Loucy (cell line): ENCODE measurements at regions not wholly inside any gene's neighbourhood (a gene's known extent, or its start where the extent isn't known, plus 50 kb on each side); places are given as distances from the start of the nearest gene placed in this dataset.
A peak's percentile ranks its signal among the peaks of the same experiment; 100 is the strongest.

Experiments used
- H2AFZ ChIP-seq: fragments of 200-600 bp; sonication (generic); 2 replicates; pipeline ENCODE4 v1.6.0; 2016; ENCODE audit warnings: antibody characterized with exemption, mild to moderate bottlenecking, low read length, moderate library complexity
- H3F3A ChIP-seq: fragments of 200-600 bp; 2 replicates; pipeline ENCODE4 v1.6.0; 2016; ENCODE audit warnings: antibody characterized with exemption, low read depth, mild to moderate bottlenecking
- H3K27me3 ChIP-seq: fragments of 200-600 bp; sonication (generic); 2 replicates; pipeline ENCODE4 v1.6.1; 2014; ENCODE audit warnings: low read length, mild to moderate bottlenecking; ENCODE audit not compliant: insufficient read depth, poor library complexity, severe bottlenecking
- H3K36me3 ChIP-seq: fragments of 200-600 bp; sonication (generic); 2 replicates; pipeline ENCODE4 v1.6.1; 2016; ENCODE audit warnings: low read length; ENCODE audit not compliant: insufficient read depth
- H3K4me1 ChIP-seq: fragments of 200-600 bp; sonication (generic); 2 replicates; pipeline ENCODE4 v1.5.1; 2014; ENCODE audit warnings: low read length, mild to moderate bottlenecking; ENCODE audit not compliant: insufficient read depth, poor library complexity, severe bottlenecking
- H3K4me2 ChIP-seq: fragments of 200-600 bp; sonication (generic); 2 replicates; pipeline ENCODE4 v1.6.0; 2014; ENCODE audit warnings: antibody characterized with exemption, low read length, low read depth, mild to moderate bottlenecking; ENCODE audit not compliant: poor library complexity, severe bottlenecking
- H3K4me3 ChIP-seq: fragments of 200-600 bp; sonication (generic); 2 replicates; pipeline ENCODE4 v1.5.1; 2014; ENCODE audit warnings: low read length, mild to moderate bottlenecking, mixed read lengths; ENCODE audit not compliant: poor library complexity, severe bottlenecking
- H3K79me2 ChIP-seq: fragments of 200-600 bp; sonication (generic); 2 replicates; pipeline ENCODE4 v1.6.1; 2014; ENCODE audit warnings: low read length; ENCODE audit not compliant: insufficient read depth
- H3K9ac ChIP-seq: fragments of 200-600 bp; sonication (generic); 2 replicates; pipeline ENCODE4 v1.6.0; 2014; ENCODE audit warnings: mild to moderate bottlenecking, low read depth, low read length, moderate library complexity; ENCODE audit not compliant: poor library complexity, severe bottlenecking
- H3K9me2 ChIP-seq: fragments of 200-600 bp; sonication (generic); replicated peaks from 2 replicates; pipeline ENCODE4 v1.6.1; 2016; ENCODE audit warnings: low read depth, low read length, mixed read lengths
- H3K9me3 ChIP-seq: fragments of 200-600 bp; sonication (generic); 2 replicates; pipeline ENCODE4 v1.6.1; 2014; ENCODE audit warnings: mild to moderate bottlenecking, antibody characterized with exemption, low read length, low read depth; ENCODE audit not compliant: insufficient read depth
- H4K20me1 ChIP-seq: fragments of 200-600 bp; sonication (generic); 2 replicates; pipeline ENCODE4 v1.6.0; 2014; ENCODE audit warnings: antibody characterized with exemption, low read length, mild to moderate bottlenecking; ENCODE audit not compliant: insufficient read depth, poor library complexity, severe bottlenecking
- EZH2phosphoT487 ChIP-seq: fragments of 200-600 bp; IDR thresholded peaks from 2 replicates; pipeline ENCODE4 v1.6.1; 2018; ENCODE audit warnings: antibody characterized with exemption, mild to moderate bottlenecking, moderate library complexity, borderline replicate concordance
- TF ChIP-seq, protein P1 (sequence below): fragments of 200-600 bp; sonication (generic); conservative IDR thresholded peaks from 2 replicates; pipeline ENCODE4 v1.5.1; 2014; ENCODE audit warnings: mild to moderate bottlenecking, antibody characterized with exemption, low read length

- H4K20me1 ChIP-seq, result no peaks in the 10 kb centered on the region
Measured at GRCh38 chrX:35699642-35700041, 98.5 kb upstream of the MAGEB16 start.

DNA sequence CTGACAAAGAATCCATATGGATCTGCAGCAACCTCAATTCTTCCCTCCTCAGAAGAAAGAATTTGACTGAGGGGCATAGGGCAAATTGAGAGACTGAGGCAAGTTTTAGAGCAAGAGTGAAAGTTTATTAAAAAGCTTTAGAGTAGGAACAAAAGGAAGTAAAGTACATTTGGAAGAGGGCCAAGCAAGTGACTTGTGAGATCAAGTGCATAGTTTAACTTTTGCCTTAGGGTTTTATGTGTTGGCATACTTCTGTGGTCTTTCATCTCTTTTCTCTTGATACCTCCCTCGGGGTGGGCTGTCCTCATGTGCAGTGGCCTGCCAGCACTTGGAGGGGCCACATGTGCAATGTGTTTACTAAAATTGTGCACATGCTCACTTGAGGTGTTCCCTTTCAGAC, 98.0 kb upstream of the MAGEB16 start:
- no peaks in the 10 kb centered on the region for H3K4me1 ChIP-seq
- H3K4me2 ChIP-seq, result no peak overlapping the region
- no peaks in the 10 kb centered on the region for H3F3A ChIP-seq
- H3K36me3 ChIP-seq, result no peaks in the 10 kb centered on the region
- H3K9me2 ChIP-seq, result no peaks in the 10 kb centered on the region
- no peak overlapping the region for H3K9ac ChIP-seq
- no peaks in the 10 kb centered on the region for H3K27me3 ChIP-seq
- no peak overlapping the region for H3K4me3 ChIP-seq
- peak overlapping the region; percentile 52; the same call in 1 of the 2 replicates for H2AFZ ChIP-seq
- H3K79me2 ChIP-seq, result no peaks in the 10 kb centered on the region
- H4K20me1 ChIP-seq, result no peaks in the 10 kb centered on the region
- H3K9me3 ChIP-seq, result no peaks in the 10 kb centered on the region
- no peak for TF ChIP-seq EZH2phosphoT487
- TF ChIP-seq, protein P1, sequence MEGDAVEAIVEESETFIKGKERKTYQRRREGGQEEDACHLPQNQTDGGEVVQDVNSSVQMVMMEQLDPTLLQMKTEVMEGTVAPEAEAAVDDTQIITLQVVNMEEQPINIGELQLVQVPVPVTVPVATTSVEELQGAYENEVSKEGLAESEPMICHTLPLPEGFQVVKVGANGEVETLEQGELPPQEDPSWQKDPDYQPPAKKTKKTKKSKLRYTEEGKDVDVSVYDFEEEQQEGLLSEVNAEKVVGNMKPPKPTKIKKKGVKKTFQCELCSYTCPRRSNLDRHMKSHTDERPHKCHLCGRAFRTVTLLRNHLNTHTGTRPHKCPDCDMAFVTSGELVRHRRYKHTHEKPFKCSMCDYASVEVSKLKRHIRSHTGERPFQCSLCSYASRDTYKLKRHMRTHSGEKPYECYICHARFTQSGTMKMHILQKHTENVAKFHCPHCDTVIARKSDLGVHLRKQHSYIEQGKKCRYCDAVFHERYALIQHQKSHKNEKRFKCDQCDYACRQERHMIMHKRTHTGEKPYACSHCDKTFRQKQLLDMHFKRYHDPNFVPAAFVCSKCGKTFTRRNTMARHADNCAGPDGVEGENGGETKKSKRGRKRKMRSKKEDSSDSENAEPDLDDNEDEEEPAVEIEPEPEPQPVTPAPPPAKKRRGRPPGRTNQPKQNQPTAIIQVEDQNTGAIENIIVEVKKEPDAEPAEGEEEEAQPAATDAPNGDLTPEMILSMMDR, result no peak

More at GRCh38 chrX:35699642-35700041, 98.5 kb upstream of the MAGEB16 start:
- Histone ChIP-seq H3F3A (no peaks in the 10 kb centered on the region), H3K4me2 (no peak overlapping the region), H3K4me1 (no peaks in the 10 kb centered on the region), H2AFZ (peak overlapping the region; percentile 52; the same call in 1 of the 2 replicates), H3K36me3 (no peaks in the 10 kb centered on the region), H3K79me2 (no peaks in the 10 kb centered on the region), H3K9ac (no peak overlapping the region), H3K9me2 (no peaks in the 10 kb centered on the region), H3K9me3 (no peaks in the 10 kb centered on the region), H3K4me3 (no peak overlapping the region), H3K27me3 (no peaks in the 10 kb centered on the region)
- no peak for TF ChIP-seq EZH2phosphoT487
- TF ChIP-seq, protein P1, result no peak

- H3K9me3 ChIP-seq, result no peaks in the 10 kb centered on the region
- H3K4me1 ChIP-seq, result no peaks in the 10 kb centered on the region
- H4K20me1 ChIP-seq, result no peaks in the 10 kb centered on the region
- no peaks in the 10 kb centered on the region for H3K79me2 ChIP-seq
- TF ChIP-seq, protein P1, result no peak
- no peak for TF ChIP-seq EZH2phosphoT487
- no peaks in the 10 kb centered on the region for H3F3A ChIP-seq
- no peaks in the 10 kb centered on the region for H3K9me2 ChIP-seq
- H2AFZ ChIP-seq, result no peak overlapping the region
- H3K36me3 ChIP-seq, result no peaks in the 10 kb centered on the region
- no peaks in the 10 kb centered on the region for H3K27me3 ChIP-seq
- H3K4me2 ChIP-seq, result no peak overlapping the region
- H3K9ac ChIP-seq, result no peak overlapping the region
- H3K4me3 ChIP-seq, result no peak overlapping the region
Measured at GRCh38 chrX:35711281-35711680, 86.9 kb upstream of the MAGEB16 start.
